CD4-positive, alpha-beta T cell (primary cell): ENCODE measurements at regions not wholly inside any gene's neighbourhood (a gene's known extent, or its start where the extent isn't known, plus 50 kb on each side); places are given as distances from the start of the nearest gene placed in this dataset.

Experiments
- ATAC-seq: fragments of 200-7000 bp; cut with Tn5 transposase; one replicate; pipeline ENCODE4 v1.10.0; 2022; ENCODE audit warnings: mild to moderate bottlenecking; ENCODE audit not compliant: poor library complexity
- CTCF ChIA-PET: fragments of 350-600 bp; sonication (Branson Sonifier 250); formaldehyde crosslinking; loops from one replicate; lab custom pipeline; 2021; ENCODE audit warnings: antibody characterized with exemption, inconsistent platforms; lab: Charles Lee
- POLR2A ChIA-PET: fragments of 350-600 bp; sonication (Branson Sonifier 250); formaldehyde crosslinking; loops from one replicate; lab custom pipeline; 2021; ENCODE audit warnings: antibody characterized with exemption, inconsistent platforms; lab: Charles Lee
- DNase-seq, 14 experiments: peaks; one replicate each; pipeline ENCODE4 v3.0.0-alpha.2; 2013 to 2020; ENCODE audit warnings: mixed read lengths in 2 of 14
- H3K27ac ChIP-seq, 2 donors: one replicate each; pipeline versions ENCODE4 v1.5.1 to v1.7.0; 2013; ENCODE audit warnings: low read length in 2 of 2, low read depth in 1 of 2, mild to moderate bottlenecking in 1 of 2
- H3K27me3 ChIP-seq, 2 experiments: 1 replicate in 1 of 2; 2 replicates in 1 of 2; pipeline versions ENCODE4 v1.6.1 to v1.7.0; 2013; ENCODE audit warnings: low read length in 2 of 2, control low read depth in 1 of 2, mild to moderate bottlenecking in 1 of 2, moderate library complexity in 1 of 2; ENCODE audit not compliant: insufficient read depth in 2 of 2, control insufficient read depth in 1 of 2
- H3K36me3 ChIP-seq: one replicate; pipeline ENCODE4 v1.6.1; 2013; ENCODE audit warnings: low read length, control low read depth; ENCODE audit not compliant: insufficient read depth
- H3K4me1 ChIP-seq: one replicate; pipeline ENCODE4 v1.6.1; 2013; ENCODE audit warnings: low read length, control low read depth; ENCODE audit not compliant: insufficient read depth
- H3K4me3 ChIP-seq: one replicate; pipeline ENCODE4 v1.5.1; 2013; ENCODE audit warnings: mild to moderate bottlenecking, low read length, moderate library complexity
- H3K9me3 ChIP-seq, 2 experiments: 1 replicate in 1 of 2; 2 replicates in 1 of 2; pipeline versions ENCODE4 v1.6.1 to v1.7.0; 2013; ENCODE audit warnings: low read length in 2 of 2, mild to moderate bottlenecking in 2 of 2, control low read depth in 1 of 2, moderate library complexity in 1 of 2; ENCODE audit not compliant: control insufficient read depth in 1 of 2, insufficient read depth in 1 of 2
- H3K27ac Mint-ChIP-seq: one replicate; pipeline ENCODE4 v1.8.0; 2020; ENCODE audit warnings: mixed read lengths
- H3K27me3 Mint-ChIP-seq: one replicate; pipeline ENCODE4 v1.8.0; 2021; ENCODE audit warnings: mixed read lengths
- H3K36me3 Mint-ChIP-seq: one replicate; pipeline ENCODE4 v1.8.0; 2021; ENCODE audit warnings: low read depth, mixed read lengths
- H3K4me1 Mint-ChIP-seq: one replicate; pipeline ENCODE4 v1.8.0; 2021; ENCODE audit warnings: low read depth, mixed read lengths
- H3K4me3 Mint-ChIP-seq: one replicate; pipeline ENCODE4 v1.8.0; 2020; ENCODE audit warnings: mild to moderate bottlenecking, mixed read lengths
- H3K9me3 Mint-ChIP-seq: one replicate; pipeline ENCODE4 v1.8.0; 2020; ENCODE audit warnings: mixed read lengths
- intact Hi-C, 2 experiments: fragments of 100-400 bp; cut with DNase I in 1 of 2; cut with micrococcal nuclease in 1 of 2; formaldehyde crosslinking; loops; one replicate each; pipeline versions ENCODE4 v1.15.1 to v1.9.0; 2023 to 2025; cut with DNase I, micrococcal nuclease
- TF ChIP-seq, protein P1 (sequence below): fragments of 200-600 bp; IDR thresholded peaks from one replicate; pipeline ENCODE4 v1.8.0; 2022; ENCODE audit warnings: antibody characterized with exemption, mild to moderate bottlenecking

DNA sequence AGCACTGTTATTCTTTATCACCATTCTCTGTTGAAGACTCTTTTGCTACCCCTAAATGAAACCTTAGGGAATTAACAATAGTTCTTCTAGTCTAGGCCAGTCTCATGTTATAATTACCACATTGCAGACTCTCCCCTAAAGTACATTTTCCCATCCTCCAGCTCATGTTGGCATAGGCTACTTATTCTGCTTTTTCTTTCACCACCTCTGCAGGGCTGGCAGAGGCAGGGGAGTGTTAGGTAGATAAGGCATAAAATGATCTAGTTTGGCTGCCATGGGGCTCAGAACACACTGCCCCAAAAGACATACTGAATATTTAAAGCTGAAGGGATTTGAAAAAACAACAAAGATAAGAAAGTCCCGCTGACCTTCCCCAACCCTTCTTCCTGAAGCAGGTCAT, 82.7 kb upstream of the RFC3 start:
- DNase-seq (no peak), ATAC-seq (no peak)
- Histone ChIP-seq H3K9me3 (no peaks in the 10 kb centered on the region), H3K27me3 (no peaks in the 10 kb centered on the region), H3K27ac (no peak overlapping the region), H3K4me3 (no peak overlapping the region), H3K4me1 (no peaks in the 10 kb centered on the region), H3K36me3 (no peaks in the 10 kb centered on the region)
- Mint-ChIP-seq H3K9me3 (no peaks in the 10 kb centered on the region), H3K27me3 (no peaks in the 10 kb centered on the region), H3K4me1 (no peaks in the 10 kb centered on the region), H3K36me3 (no peaks in the 10 kb centered on the region), H3K4me3 (no peak overlapping the region), H3K27ac (no peak overlapping the region)
- TF ChIP-seq, protein P1, sequence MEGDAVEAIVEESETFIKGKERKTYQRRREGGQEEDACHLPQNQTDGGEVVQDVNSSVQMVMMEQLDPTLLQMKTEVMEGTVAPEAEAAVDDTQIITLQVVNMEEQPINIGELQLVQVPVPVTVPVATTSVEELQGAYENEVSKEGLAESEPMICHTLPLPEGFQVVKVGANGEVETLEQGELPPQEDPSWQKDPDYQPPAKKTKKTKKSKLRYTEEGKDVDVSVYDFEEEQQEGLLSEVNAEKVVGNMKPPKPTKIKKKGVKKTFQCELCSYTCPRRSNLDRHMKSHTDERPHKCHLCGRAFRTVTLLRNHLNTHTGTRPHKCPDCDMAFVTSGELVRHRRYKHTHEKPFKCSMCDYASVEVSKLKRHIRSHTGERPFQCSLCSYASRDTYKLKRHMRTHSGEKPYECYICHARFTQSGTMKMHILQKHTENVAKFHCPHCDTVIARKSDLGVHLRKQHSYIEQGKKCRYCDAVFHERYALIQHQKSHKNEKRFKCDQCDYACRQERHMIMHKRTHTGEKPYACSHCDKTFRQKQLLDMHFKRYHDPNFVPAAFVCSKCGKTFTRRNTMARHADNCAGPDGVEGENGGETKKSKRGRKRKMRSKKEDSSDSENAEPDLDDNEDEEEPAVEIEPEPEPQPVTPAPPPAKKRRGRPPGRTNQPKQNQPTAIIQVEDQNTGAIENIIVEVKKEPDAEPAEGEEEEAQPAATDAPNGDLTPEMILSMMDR: no peak
- intact Hi-C loops: no loop called here
- POLR2A ChIA-PET: no interaction called here
- CTCF ChIA-PET: interaction anchor here (0.8 kb wide), 1 partner anchor 12 kb away, joined by 3 read pairs; no protein-coding TSS in a partner anchor

DNA sequence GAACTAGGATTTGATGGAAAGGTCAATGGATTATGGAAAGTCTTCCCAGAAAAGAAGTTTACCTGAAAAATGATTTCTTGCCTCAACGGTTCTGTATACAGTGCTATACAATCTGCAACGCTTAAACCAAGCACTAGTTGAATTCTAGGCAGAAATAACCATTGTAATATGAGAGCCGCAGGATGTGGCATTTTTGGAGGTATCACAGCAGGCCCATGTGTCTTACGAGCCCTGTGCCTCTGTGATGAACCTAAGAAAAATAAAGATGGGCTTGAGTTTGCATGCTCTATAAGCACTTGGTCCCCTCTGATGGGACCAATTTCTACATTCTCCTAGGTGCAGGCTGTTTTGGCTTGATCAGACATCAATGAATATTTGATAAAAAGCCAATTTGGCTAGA, 78.7 kb upstream of the RFC3 start:
- Mint-ChIP-seq H3K4me3 (no peak overlapping the region), H3K36me3 (no peaks in the 10 kb centered on the region), H3K27ac (no peak overlapping the region), H3K9me3 (no peaks in the 10 kb centered on the region), H3K4me1 (peaks cover 9% of the 10 kb centered on the region), H3K27me3 (no peaks in the 10 kb centered on the region)
- no peaks in the 10 kb centered on the region for H3K27me3 ChIP-seq
- TF ChIP-seq, protein P1: no peak
- ChIA-PET POLR2A (no interaction called here), CTCF (no interaction called here)
- ATAC-seq (no peak), DNase-seq (no peak)
- intact Hi-C loops: no loop called here
- no peak overlapping the region for H3K27ac ChIP-seq
- H3K4me1 ChIP-seq: peaks cover 12% of the 10 kb centered on the region
- no peaks in the 10 kb centered on the region for H3K36me3 ChIP-seq
- no peak overlapping the region for H3K4me3 ChIP-seq
- no peaks in the 10 kb centered on the region for H3K9me3 ChIP-seq

DNA sequence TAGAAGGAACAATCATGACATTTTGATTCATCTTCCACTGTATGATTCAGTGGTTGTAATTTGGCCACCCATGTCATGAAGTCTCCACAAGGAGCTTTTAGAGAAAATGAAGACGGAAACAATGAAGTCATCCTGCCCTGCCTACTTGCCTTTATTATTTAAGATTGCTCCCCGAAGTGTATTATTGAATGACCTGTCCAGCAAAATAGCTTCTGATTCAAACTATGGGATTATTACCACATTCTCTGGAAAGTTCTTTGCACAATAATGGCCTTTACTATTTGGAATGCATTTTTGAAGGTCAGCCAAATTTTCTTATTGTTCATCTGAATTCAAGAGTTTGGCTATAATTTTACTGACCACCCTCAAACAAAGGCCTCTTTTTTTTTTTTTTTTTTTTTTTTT, 77.8 kb upstream of the RFC3 start:
- Histone ChIP-seq H3K9me3 (no peaks in the 10 kb centered on the region), H3K4me1 (peaks cover 20% of the 10 kb centered on the region), H3K36me3 (no peaks in the 10 kb centered on the region), H3K4me3 (no peak overlapping the region), H3K27me3 (no peaks in the 10 kb centered on the region), H3K27ac (no peak overlapping the region)
- intact Hi-C loops: no loop called here
- no peak overlapping the region for H3K4me3 Mint-ChIP-seq
- peaks cover 16% of the 10 kb centered on the region for H3K4me1 Mint-ChIP-seq
- ATAC-seq (no peak), DNase-seq (no peak)
- H3K27ac Mint-ChIP-seq: no peak overlapping the region
- CTCF ChIA-PET: interaction anchor here (1.0 kb wide), 1 partner anchor 13 kb away, joined by 3 read pairs; no protein-coding TSS in a partner anchor
- TF ChIP-seq, protein P1: no peak
- no peaks in the 10 kb centered on the region for H3K27me3 Mint-ChIP-seq
- POLR2A ChIA-PET: no interaction called here
- no peaks in the 10 kb centered on the region for H3K9me3 Mint-ChIP-seq
- H3K36me3 Mint-ChIP-seq: no peaks in the 10 kb centered on the region
